Left lung (tissue), 4 donors: ENCODE measurements at regions not wholly inside any gene's neighbourhood (a gene's known extent, or its start where the extent isn't known, plus 50 kb on each side); places are given as distances from the start of the nearest gene placed in this dataset.

Experiments used
- ATAC-seq: fragments of 200-7000 bp; cut with Tn5 transposase; one replicate; pipeline ENCODE4 v1.9.1; 2020; ENCODE audit warnings: moderate library complexity
- DNase-seq, 4 donors: peaks; one replicate each; pipeline ENCODE4 v3.0.0-alpha.2; 2013 to 2020
- H3K27ac ChIP-seq, 2 donors: fragments of 200-600 bp; sonication (generic) in 1 of 2; one replicate each; pipeline versions ENCODE4 v1.5.0 to v1.8.0; 2020 to 2021
- H3K27me3 ChIP-seq, 2 donors: fragments of 200-600 bp; sonication (generic) in 1 of 2; one replicate each; pipeline versions ENCODE4 v1.5.0 to v1.8.0; 2020 to 2021
- H3K36me3 ChIP-seq, 2 donors: fragments of 200-600 bp; sonication (generic) in 1 of 2; one replicate each; pipeline versions ENCODE4 v1.5.0 to v1.8.0; 2020 to 2021
- H3K4me1 ChIP-seq, 2 donors: fragments of 200-600 bp; one replicate each; pipeline ENCODE4 v1.8.0; 2021
- H3K4me3 ChIP-seq, 2 donors: fragments of 200-600 bp; sonication (generic) in 1 of 2; one replicate each; pipeline versions ENCODE4 v1.5.0 to v1.8.0; 2020 to 2021; ENCODE audit warnings: mild to moderate bottlenecking in 1 of 2
- H3K9me3 ChIP-seq, 2 donors: fragments of 200-600 bp; sonication (generic) in 1 of 2; one replicate each; pipeline versions ENCODE4 v1.5.0 to v1.8.0; 2020 to 2021
- intact Hi-C, 2 donors: fragments of 100-400 bp; cut with DNase I; formaldehyde crosslinking; loops; one replicate each; pipeline versions ENCODE4 v1.11.2 to v1.14.2; 2022
- TF ChIP-seq, protein P1 (sequence below), 2 donors: fragments of 200-600 bp; sonication (generic) in 1 of 2; IDR thresholded peaks; one replicate each; pipeline versions ENCODE4 v1.5.0 to v1.8.0; 2021; ENCODE audit warnings: antibody characterized with exemption in 2 of 2
- donor health status: DM: no; HTN: yes; CAD: no.
- donor health status: DM: no; HTN: no; CAD: no.

DNA sequence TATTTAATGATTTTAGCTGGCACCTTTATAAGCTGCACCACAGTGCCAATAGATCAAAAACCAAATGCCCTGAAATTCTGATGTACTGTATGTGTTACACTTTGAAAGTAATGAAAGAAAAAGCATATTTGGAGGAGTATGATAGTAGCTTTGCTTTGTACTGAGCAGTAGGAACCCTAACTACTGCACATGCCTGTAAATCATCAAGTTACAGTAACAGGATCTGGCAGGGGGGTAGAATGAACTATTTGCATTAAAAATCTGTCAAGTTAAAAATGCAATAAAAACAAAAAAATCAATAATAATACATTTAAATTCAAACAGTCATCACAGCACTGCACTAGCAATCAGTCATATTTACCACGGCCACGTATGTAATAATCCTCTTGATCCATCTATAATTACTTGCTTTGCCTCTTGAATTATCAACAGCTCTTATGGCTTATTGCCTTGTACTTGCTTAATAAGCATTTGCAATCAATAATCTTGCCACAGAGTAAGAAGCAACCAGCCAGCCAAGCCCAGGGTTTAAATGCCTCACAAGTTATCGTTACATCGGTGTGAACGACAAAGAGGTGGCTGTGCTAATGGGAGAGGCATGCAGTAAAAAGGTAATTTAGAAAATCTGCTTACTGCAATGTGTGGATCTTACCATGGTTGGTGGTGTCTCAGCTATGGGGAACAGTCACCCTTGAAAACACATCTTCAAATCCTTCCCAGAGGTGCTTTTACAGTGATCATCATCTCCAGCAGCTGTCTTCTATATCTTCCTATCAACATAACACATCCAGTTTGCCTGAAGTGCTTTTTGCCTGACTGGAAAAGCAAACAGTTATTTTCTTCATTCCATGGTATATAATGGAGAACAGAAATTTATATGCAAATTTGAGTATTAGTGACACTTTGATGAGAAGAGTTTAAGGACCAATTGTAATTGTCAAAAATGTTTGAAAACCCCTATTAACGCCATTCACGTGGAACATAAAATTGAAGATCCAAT, 1812.1 kb upstream of the ADGRL3 start:
- ATAC-seq (no peak), DNase-seq (no peak)
- no peaks in the 10 kb centered on the region for H3K36me3 ChIP-seq
- no peaks in the 10 kb centered on the region for H3K4me1 ChIP-seq
- TF ChIP-seq, protein P1, sequence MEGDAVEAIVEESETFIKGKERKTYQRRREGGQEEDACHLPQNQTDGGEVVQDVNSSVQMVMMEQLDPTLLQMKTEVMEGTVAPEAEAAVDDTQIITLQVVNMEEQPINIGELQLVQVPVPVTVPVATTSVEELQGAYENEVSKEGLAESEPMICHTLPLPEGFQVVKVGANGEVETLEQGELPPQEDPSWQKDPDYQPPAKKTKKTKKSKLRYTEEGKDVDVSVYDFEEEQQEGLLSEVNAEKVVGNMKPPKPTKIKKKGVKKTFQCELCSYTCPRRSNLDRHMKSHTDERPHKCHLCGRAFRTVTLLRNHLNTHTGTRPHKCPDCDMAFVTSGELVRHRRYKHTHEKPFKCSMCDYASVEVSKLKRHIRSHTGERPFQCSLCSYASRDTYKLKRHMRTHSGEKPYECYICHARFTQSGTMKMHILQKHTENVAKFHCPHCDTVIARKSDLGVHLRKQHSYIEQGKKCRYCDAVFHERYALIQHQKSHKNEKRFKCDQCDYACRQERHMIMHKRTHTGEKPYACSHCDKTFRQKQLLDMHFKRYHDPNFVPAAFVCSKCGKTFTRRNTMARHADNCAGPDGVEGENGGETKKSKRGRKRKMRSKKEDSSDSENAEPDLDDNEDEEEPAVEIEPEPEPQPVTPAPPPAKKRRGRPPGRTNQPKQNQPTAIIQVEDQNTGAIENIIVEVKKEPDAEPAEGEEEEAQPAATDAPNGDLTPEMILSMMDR (IDR thresholded peaks at IDR 0.05), result no peak
- no peaks in the 10 kb centered on the region for H3K27me3 ChIP-seq
- H3K9me3 ChIP-seq, result peaks cover 0 to 16% of the 10 kb centered on the region in 2 donors
- intact Hi-C loops, result no loop called here
- no peak overlapping the region for H3K27ac ChIP-seq
- no peak overlapping the region for H3K4me3 ChIP-seq

DNA sequence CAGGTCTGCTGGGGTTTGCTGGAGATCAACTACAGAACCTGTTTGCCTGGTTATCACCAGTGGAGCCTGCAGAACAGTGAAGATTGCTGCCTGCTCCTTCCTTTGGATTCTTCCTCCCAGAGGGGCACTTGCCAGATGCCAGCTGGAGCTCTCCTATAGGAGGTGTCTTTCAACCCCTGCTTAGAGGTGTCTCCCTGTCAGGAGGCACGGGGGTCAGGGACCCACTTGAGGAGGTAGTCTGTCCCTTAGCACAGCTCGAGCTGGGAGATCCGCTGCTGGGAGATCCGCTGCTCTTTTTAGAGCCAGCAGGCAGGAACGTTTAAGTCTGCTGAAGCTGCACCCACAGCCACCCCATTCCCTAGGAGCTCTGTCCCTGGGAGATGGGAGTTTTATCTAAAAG, 1806.3 kb upstream of the ADGRL3 start:
- intact Hi-C loops, result no loop called here
- ATAC-seq (no peak), DNase-seq (no peak)
- no peak overlapping the region for H3K4me3 ChIP-seq
- no peak overlapping the region for H3K27ac ChIP-seq
- no peaks in the 10 kb centered on the region for H3K4me1 ChIP-seq
- TF ChIP-seq, protein P1 (IDR thresholded peaks at IDR 0.05), result no peak
- peaks cover 0 to 33% of the 10 kb centered on the region in 2 donors for H3K9me3 ChIP-seq
- H3K36me3 ChIP-seq, result no peaks in the 10 kb centered on the region
- no peaks in the 10 kb centered on the region for H3K27me3 ChIP-seq

DNA sequence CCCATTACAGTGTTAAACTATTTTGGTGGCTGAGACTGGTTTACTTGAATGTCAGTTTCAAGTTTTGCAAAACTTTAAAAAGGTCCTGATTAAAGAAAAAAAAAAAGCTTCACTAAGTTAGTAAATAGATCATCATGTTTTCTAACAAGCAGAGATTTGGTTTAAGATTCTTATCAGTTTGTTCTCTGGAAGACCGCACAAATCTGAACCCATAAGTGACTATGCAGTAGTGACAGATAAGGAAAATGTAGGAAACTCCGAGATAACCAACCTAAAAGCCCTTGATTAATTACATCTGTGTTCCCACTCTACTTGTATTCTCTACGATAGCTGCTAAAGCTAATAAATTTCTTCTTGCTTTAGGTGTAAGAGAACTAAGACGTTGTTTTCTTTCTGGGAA, 1799.8 kb upstream of the ADGRL3 start:
- DNase-seq (no peak), ATAC-seq (no peak)
- Histone ChIP-seq H3K36me3 (no peaks in the 10 kb centered on the region), H3K4me3 (no peak overlapping the region), H3K27me3 (no peaks in the 10 kb centered on the region), H3K27ac (no peak overlapping the region), H3K4me1 (no peaks in the 10 kb centered on the region), H3K9me3 (no peaks in the 10 kb centered on the region)
- TF ChIP-seq, protein P1 (IDR thresholded peaks at IDR 0.05), result no peak
- intact Hi-C loops, result no loop called here

DNA sequence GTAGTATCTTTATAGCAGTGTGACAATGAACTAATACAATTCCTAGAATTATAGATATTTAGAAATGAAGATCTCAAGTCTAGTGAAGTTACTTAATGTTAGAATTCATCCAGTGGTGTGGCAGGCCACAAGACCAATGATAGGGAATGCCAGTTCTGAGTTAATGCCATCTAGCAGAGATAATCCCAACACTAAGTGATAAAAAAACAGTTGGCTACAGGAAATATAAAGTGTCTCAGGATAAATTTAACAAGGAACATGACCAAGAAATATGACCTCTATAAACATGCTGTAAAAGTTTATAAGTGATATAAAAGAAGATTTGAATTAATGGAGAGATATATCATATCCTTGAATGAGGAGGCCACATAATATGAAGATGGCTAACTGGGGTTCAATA, 1790.5 kb upstream of the ADGRL3 start:
- H3K36me3 ChIP-seq, result no peaks in the 10 kb centered on the region
- intact Hi-C loops, result no loop called here
- ATAC-seq (no peak), DNase-seq (no peak)
- no peaks in the 10 kb centered on the region for H3K27me3 ChIP-seq
- TF ChIP-seq, protein P1 (IDR thresholded peaks at IDR 0.05), result no peak
- H3K4me3 ChIP-seq, result no peak overlapping the region
- no peaks in the 10 kb centered on the region for H3K4me1 ChIP-seq
- H3K9me3 ChIP-seq, result peaks cover 0 to 4% of the 10 kb centered on the region in 2 donors
- H3K27ac ChIP-seq, result no peak overlapping the region

DNA sequence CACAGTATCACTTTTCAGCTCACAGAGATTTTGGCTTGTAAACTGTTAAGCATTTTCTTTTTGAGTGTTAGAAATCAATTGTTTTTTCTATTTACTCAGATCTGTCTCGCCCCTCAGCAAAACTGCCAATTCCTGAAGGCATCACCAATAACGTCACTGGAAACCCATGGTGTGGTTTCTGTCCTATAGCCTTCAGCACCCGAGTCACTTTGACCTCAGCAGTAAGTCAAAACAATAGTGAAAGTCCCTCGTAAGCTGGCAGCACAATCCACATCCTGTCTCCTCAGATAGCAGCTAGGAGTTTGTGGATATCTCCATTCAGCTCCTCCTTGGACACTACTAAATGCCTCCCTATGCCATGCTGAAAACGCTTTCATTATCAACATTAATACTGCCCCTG, 1787.4 kb upstream of the ADGRL3 start:
- no peak for ATAC-seq
- no peak overlapping the region for H3K27ac ChIP-seq
- H3K27me3 ChIP-seq, result no peaks in the 10 kb centered on the region
- TF ChIP-seq, protein P1 (IDR thresholded peaks at IDR 0.05), result no peak
- peaks cover 0 to 4% of the 10 kb centered on the region in 2 donors for H3K9me3 ChIP-seq
- no peaks in the 10 kb centered on the region for H3K36me3 ChIP-seq
- no peaks in the 10 kb centered on the region for H3K4me1 ChIP-seq
- DNase-seq, result no peak
- no peak overlapping the region for H3K4me3 ChIP-seq
- intact Hi-C loops, result no loop called here
